Erythroblast (primary cell): ENCODE measurements at regions not wholly inside any gene's neighbourhood (a gene's known extent, or its start where the extent isn't known, plus 50 kb on each side); places are given as distances from the start of the nearest gene placed in this dataset.

Source experiments
- GATA1 ChIP-seq: IDR thresholded peaks from 2 replicates; pipeline ENCODE4 v1.6.1; 2011; ENCODE audit warnings: low read depth, mild to moderate bottlenecking, control low read depth, low read length, moderate library complexity
- POLR2A ChIP-seq: IDR thresholded peaks from 2 replicates; pipeline ENCODE4 v1.6.1; 2011; ENCODE audit warnings: mild to moderate bottlenecking, low read length

DNA sequence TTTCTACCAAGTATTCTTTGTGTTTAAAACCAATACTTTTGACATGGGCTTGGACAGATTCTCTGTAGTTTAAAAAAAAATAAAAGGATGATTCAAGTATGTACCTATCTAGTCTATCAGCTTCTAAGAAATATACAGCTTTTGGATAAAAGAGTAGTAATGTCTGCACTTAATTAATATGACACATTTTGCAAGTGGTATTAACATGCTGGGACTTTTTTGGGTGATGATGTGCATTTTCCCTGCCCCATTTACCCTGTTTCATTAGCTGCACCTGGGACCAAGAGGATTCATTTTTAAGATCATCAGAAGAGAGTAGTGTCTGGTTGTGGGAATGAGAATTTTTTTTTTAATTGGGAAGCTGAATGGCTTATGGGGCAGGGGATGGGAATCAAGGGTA is 236.2 kb upstream of the KLF14 start:
- TF ChIP-seq POLR2A: no peak
- TF ChIP-seq GATA1: no peak
